Hematopoietic multipotent progenitor cell treated with erythropoietin and hydrocortisone succinate and interleukin-3 and kit ligand, for 4 days (in vitro differentiated cells): ENCODE measurements at regions not wholly inside any gene's neighbourhood (a gene's known extent, or its start where the extent isn't known, plus 50 kb on each side); places are given as distances from the start of the nearest gene placed in this dataset.
"Not testable (repeated sequence)": the region's sequence is repeated elsewhere in the genome, so short reads cannot be mapped to it uniquely, and the experiment has no call there.

ENCODE experiments used
- DNase-seq: peaks from one replicate; pipeline ENCODE4 v3.0.0-alpha.2; 2015

DNA sequence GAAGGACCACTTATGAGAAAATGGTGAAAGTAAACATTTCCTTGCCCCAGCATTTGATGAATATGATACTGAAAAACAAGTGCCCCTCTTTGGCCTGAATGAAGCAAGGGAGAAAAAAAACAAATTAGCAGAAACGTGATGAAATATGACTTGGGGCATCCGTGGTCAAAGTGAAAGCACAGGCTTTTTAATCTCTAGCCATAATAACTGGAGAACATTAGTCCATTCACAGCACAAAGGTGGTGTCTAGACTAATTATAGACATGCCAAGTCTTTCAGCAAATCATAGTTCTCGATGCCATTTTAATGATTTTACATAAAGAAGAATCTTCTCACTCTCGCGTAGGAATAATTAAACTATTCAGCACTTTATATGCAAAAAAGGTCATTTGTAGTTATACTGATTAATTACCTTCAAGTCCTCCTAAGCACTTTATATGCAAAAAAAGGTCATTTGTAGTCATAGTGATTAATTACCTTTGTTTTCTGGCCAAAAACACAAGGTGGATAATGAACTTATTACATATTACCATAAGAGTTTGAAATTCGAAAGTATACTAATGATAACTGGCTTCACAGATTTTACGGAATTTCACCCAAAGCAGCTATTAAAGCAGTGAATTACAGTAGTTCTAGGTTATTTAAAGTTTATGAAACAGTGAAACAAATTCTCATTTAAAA lies 121.6 kb downstream of the ZNF22 start:
- DNase-seq: not testable (repeated sequence)

DNA sequence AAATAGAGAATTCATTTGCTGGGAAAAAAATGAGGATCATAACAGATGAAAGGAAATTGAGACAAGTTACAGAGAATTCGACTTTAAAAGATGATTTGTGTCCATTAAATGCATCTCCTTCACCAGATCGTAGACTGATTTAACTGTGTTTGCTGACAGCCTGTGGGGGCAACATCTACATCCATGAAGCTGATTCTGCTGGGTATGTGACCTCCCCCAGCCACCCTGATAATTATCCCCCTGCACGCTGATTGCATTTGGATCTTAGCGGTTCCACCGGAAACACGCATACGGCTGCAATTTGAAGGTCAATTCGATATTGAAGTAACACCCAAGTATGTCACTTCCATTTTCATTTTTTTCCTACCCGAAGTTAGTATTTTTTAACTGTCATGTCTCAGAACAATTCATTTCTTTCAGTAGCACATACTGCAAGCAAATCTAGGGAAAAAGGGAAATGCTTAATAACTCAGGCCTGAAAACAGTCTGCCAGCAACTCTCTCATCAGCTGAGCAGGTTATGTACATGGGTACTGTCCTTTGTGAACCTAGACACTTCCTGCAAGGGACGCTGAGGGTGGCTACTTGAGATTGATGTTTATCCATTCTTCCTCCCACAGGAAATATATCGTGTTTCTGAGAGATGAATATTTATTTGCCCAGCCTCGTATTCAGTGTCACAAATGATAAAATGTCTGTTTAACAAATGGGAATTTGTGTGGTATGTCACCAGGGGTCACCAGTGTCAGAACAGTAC lies 134.9 kb downstream of the ZNF22 start:
- no peak for DNase-seq

DNA sequence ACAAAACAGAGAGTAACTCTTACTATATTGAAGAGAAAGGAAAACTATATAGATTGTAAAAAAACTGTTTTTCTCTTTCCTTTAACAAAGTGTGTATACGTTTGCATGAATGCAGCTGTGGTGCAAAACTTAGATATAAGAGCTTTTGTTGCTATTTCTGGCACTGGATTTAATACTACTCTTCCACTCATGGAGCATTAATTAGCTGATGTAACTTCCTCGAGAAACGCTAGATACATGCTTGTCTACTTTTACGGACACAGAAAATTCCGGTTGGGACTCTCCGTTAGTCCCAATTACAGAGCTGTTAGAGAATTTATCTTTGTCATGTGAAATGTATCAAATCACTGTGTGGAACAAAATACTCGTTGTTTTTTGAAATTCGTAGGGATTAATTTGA lies 135.5 kb downstream of the ZNF22 start:
- DNase-seq: no peak

DNA sequence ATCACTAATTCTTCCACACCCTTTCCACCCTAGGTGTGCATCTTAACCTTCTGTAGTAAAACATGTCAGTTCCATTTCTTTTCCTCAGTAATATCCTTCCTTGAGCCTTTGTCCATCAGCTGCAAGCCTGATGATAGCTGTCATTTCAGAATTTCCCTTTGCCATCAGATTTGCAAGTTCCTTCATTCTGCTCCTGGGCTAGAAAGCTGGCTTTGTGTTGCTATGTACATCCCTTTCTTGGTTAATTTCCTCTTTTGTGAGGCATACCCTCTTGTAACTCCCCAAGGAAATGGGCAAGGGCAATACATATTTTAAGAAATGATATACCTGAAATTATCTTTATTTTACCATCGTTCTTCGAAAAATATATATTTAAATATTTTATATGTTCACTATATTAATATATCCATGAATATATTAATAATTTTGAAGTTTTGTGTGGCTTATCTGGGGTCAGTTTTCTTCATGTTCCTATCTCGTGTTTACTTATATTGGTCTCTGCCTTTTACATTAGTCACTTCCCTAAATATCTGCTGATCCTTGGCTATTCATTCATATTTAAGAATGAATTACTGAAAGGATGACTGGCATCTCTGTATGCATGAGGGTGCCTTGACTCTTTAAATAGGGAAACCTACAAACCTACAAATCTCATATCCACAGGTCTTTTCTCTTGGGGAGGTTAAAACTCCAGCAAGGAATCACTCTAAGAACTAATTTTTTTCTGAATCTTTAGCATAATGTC lies 143.8 kb downstream of the ZNF22 start:
- peak; percentile 4 for DNase-seq

- DNase-seq: not testable (repeated sequence)
Observed at GRCh38 chr10:45145143-45145542, 144.4 kb downstream of the ZNF22 start.

DNA sequence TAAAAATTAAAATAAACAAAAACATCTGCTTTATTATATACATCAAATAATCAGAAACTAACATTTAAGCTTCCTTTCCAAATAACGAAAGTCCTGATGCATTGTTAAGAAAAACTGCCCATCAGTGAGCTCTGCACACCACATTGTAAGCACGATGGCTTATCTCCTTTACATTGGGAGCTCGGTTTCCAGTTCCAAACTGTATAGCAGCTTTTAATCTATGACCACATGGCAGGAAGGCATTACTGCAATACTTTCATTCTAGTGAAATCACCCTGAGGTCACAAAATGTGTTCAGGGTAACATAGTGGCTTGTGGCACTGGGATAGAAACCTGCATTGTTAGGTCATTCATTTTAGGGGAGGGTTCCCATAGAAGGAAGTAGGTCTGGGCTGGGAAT lies 146.3 kb downstream of the ZNF22 start:
- peak; percentile 57 for DNase-seq

DNA sequence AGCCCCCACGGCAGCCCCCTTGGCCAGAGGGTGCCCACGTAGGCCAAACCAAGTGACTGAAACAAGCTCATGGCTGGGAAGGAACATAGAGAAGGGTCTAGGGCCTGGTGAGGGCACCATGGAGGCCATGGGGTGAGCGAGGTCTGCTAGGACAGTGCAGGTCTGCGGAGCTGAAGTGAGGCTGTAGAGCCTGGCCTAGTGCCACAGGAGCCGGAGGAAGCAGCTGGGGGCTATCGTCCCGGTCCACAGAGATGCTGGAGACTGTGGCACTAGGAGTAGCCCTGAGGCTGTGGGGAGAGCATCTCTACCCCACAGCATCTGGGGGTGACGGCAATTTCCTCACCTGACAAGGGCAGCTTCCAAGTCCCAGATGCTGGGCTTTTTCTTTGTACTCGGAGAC lies 150.3 kb downstream of the ZNF22 start:
- no peak for DNase-seq

DNA sequence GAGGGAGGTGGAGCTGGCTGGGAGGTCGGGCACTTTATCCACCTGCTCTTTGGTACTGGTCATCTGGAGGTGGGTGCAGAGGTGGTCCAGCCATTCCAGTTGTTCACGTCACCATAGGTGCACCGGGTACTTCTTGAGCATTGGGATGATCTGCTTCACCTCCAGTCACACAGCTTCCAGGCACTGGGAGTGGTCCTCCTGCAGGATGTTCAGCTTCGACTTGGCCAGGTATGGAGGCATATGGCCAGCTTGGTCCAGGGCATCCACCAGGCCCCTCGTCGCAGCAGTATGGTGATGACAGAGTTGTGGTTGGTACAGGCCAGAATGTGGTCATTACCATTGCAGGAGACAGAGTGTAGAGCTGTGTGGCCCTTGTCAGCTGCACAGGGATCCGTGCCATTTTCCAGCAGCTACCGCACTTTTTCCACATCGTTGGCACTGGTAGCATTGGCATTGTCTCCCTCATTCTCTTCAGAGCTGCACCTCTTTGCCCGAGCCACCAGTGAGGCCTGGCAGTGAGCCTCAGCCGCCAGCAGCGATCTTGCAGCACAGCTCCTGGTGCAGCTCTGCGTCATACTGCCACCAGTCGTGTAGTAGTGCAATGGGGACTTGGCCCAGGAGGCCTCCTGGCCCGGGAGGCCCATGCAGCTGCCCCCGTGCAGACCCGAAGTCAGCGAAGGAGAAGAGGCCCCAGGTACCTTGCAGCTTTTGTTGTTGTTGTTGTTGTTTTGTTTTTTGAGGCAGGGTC lies 150.9 kb downstream of the ZNF22 start:
- DNase-seq: no peak

- DNase-seq: peak; percentile 44
Observed at GRCh38 chr10:45152726-45153125, 152.0 kb downstream of the ZNF22 start.

DNA sequence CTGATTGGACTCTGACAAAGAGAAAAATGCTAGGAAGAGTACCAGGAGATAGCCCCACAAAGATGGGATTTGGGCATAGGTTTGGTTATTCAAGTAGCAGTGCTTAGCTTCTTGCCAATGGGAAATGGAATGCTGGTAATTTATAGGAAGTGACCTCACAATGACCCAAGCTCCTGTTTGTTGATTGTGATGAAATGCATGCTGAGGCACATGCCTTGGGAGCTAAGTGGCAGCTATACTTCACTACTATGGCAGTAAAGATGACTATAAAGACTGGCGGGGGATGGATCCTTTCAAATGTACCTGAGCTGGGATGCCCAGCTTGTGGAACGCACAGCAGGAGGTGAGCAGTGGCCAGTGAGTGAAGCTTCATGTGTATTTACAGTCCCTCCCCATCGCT lies 153.8 kb downstream of the ZNF22 start:
- DNase-seq: no peak

DNA sequence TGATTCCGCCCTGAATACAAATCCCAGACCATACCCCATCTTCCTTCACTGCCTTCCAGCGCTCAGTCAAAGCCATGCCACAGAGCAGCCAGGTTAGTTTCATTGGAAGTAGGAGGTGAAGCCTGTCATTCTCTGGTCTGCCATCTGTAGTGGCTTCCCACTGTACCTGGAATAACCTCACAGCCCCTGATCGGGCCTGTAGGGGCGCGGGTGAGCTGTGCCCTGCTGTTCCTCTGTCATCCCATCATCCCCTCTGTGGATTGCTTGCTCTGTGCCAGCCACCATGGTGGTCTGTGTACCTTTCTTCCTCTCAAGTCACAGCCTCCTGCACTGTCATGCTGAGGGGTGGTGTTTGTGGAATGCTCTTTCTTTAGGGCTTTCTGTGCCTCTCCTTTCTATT lies 155.1 kb downstream of the ZNF22 start:
- DNase-seq: no peak

- DNase-seq: no peak
Observed at GRCh38 chr10:45160271-45160670, 155.1 kb downstream of the OR13A1 start.

- no peak for DNase-seq
Observed at GRCh38 chr10:45163315-45163975, 152.0 kb downstream of the OR13A1 start.

DNA sequence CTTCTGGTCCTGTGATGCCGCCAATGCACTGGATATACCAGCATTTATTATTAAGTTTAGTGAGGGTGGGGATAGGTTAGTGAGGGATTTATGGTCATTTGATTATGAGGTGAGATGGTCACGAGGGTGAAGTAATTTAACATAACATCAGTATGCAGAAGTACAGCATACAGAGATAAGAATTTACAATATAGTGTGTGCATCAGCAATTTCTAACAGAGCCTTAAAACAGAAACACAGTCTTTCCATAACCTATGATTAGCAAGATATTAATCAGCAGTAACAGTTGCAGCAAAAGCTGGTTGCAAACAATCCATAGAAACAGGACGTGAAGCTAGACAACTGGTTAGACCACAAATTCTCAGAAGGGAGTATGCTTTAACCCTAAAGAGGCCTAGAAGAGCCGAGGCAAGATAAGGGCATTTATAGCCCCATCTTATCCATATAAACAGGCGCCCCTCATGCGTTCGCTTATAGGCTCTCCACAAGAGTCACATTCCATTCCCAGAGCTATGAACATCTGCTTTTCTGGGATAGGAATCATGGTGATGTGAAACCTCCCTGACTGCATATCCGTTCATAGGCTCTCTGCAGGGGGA lies 139.8 kb downstream of the OR13A1 start:
- peak; percentile 79 for DNase-seq

DNA sequence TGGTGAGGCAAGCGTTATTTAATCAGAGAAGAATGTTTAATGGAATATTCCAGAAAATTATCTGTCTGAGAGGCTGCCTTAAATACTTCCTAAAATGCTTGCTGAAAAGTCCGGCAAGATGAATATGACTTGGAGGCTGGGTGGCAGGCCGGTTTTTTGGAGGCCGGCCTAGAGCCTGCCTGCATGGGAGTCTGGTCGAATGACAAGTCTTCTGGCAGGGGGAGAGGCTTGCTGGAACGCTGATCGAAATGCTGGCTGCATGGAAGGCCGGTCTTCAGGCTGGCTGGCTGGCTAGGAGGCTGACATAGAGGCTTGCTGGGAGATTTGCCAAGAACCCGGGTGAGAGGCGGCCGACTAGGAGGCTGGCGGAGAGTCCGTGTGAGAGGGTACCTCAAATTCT lies 135.7 kb downstream of the OR13A1 start:
- no peak for DNase-seq

DNA sequence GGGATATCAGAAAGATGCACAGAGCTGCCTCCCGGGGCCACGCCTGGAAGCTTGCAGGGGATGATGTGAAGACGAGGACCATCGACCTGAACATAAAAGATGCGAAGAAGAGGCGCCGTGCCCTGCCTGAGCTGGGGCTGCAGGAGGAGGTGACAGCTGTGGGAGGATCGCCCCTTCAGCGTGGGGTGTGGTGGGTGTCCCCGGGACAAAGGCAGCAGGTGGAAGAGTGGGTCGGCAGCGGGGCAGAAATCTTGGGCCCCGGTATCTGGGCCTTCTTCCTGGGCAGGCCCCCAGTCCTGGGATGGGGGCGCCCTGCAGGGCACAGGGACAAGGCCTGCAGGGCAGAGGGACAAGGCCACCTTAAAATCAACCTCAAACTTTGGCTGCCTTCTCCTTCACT lies 134.9 kb downstream of the OR13A1 start:
- no peak for DNase-seq

GRCh38 chr10:45180946-45181875 lies 134.2 kb downstream of the OR13A1 start:
- no peak for DNase-seq

GRCh38 chr10:45183174-45183573 lies 132.2 kb downstream of the OR13A1 start:
- peak; percentile 4 for DNase-seq

GRCh38 chr10:45197816-45198485 lies 117.5 kb downstream of the OR13A1 start:
- DNase-seq: no peak

DNA sequence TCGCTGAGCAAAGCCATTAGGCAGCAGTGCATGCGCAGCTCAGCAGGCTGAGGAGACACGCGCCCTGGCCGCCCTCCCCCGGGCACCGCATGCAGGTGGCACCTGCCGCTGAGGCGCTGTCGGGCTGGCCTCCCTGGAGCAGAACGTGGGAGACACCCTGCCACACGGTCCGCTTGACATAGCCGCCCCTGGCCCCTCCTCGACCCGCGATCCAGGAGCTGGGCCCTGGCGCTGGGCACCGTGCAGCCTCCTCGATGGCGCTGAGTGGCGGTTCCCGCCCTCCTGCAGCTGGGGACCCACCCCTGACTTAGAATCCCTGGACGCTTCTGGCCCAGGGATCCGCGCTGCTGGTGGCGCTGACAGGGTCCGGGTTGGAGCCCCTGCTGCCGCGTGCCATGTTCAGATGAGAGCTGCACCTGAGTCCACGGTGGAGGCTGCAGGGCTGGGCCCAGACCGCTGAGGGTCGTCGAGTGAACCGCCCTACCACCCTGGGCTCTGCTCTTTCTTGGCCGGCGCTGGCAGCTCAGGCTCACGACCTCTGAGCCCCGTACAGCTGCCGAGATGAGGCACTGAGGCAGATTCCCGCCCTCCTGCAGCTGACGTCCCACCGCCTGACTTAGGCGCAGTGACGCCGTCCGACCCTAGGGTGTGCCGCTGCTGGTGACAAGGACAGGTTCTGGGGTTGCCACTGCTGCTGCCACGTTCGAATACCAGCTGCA lies 116.8 kb downstream of the OR13A1 start:
- no peak for DNase-seq
